Left lobe of liver (tissue), 2 donors: ENCODE measurements at regions not wholly inside any gene's neighbourhood (a gene's known extent, or its start where the extent isn't known, plus 50 kb on each side); places are given as distances from the start of the nearest gene placed in this dataset.

Experiments
- ATAC-seq: fragments of 200-7000 bp; cut with Tn5 transposase; one replicate; pipeline ENCODE4 v1.9.1; 2020; ENCODE audit warnings: mild to moderate bottlenecking, moderate library complexity
- DNase-seq: peaks from one replicate; pipeline ENCODE4 v3.0.0-alpha.2; 2020; ENCODE audit warnings: low spot score
- donor health status: DM: no; HTN: no; CAD: no; lungs with moderate emphysema.
- donor health status: DM: no; HTN: yes; CAD: no.

DNA sequence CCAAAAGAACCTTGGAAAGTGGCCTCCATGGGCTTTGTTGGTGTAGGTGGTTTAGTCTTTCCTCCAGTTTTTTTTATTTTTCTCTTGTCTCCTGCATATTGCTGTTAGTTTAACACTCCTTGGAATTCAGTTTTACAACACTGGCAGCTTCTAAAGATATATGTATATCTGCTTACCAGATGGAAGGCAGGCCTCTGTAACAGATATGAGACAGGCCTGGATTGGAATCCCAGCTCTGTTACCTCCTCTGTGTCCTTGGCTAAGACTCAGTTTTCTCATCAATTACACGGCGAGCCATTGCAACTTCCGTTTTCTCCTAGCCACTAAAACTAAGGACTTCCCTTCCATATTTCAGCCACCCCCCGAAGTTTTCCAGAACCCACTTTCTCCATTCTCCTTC, 133.4 kb upstream of the SMAD1 start:
- no peak for ATAC-seq
- no peak for DNase-seq

- ATAC-seq, result no peak
Observed at GRCh38 chr4:145347684-145348083, 134.0 kb upstream of the SMAD1 start.

GRCh38 chr4:145346081-145346480, 135.6 kb upstream of the SMAD1 start:
- DNase-seq (no peak), ATAC-seq (no peak)

More at GRCh38 chr4:145347684-145348083, 134.0 kb upstream of the SMAD1 start:
- no peak for DNase-seq

DNA sequence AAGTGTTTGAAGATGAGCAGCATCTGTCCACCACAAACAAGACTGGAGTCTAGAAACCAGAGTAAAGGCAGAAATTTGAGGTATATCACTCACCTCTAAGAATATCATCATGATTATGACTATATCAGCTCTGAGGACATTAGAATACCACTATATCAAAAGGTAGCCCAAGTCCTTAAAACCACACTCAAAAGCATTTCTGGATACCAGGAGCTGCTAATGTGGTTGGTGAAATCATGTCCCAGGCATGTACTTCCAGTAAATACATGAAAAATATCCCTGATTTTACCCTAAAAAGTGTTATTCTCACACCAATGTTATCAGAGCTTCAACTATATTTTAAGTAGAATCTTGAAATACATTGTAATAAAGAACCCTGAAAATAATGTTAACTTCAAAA, 136.3 kb upstream of the SMAD1 start:
- no peak for DNase-seq
- ATAC-seq, result no peak

- no peak for ATAC-seq
- no peak for DNase-seq
Observed at GRCh38 chr4:145341381-145341780, 140.3 kb upstream of the SMAD1 start.

- no peak for DNase-seq
- ATAC-seq, result peak; percentile 80
Observed at GRCh38 chr4:145340071-145340675, 141.5 kb upstream of the SMAD1 start.

DNA sequence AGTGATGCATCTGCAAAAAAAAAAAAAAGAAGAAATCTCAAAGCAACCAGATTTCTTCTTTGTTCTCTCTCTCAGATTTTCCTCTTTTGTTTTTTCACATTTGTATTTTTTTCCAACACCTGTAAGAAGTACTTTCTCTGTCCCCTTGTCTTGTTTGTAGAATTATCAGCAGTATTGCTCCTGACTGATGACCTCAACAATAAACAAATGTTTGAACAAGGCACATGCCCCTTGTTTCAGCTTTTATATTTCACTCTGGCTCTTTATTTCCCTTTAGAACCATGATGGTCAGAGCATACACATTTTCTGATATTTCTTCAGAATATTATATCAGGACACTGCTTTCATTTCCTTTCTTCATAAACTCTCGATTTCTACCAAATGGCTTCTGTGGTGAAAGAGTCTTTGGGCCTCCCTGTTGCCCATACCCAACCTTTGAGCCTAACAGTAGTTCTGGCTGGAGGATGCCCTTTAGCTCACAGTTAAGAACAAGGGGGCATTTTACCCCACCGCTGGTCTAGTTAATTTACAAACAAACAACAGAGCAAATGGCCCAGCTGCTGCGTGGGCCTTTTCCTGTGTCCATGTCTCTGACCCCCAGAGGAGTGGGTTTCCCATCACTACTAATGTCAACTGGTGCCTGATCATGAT, 142.5 kb upstream of the SMAD1 start:
- ATAC-seq (peak; percentile 66), DNase-seq (no peak)

DNA sequence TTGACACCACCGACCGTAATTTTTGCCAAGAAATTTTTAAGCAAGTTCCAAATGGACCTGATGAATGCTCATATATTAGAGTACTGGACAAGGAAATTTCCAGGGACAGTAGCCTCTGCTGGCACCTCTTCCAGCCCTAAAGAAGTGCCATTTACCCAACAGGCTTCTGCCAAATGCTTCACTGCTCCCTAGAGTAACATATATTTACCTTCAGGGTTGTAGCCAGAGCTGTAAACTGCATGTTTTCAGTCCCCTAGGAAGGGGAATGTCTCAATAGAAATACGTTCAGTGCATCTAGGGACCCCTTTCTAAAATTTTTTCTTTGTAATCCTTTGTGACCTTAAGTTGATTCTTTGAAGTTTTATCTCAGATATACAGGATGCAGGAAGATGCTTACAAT, 143.1 kb upstream of the SMAD1 start:
- no peak for DNase-seq

GRCh38 chr4:145337391-145337790, 144.3 kb upstream of the SMAD1 start:
- ATAC-seq, result no peak
- no peak for DNase-seq

More for the DNA sequence above, 143.1 kb upstream of the SMAD1 start:
- no peak for ATAC-seq

DNA sequence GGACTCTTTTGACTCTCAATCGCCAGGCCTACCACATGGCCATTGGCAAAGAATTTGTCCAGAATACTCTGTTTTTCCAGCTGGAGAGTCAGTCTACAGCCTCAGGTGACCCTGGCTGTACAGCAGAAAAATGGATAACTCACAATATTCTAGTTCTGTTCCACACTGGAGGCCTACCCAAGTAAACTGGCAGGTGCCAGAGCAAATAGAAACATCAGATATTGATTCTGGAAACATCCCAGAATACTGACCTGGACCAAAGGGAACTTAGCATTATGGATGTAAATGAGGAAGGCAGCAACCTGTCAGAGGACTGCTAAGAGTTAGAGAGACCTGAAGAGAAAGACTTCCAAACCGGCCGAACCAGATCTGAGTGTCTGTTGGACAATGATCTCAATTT, 147.9 kb upstream of the SMAD1 start:
- DNase-seq (peak; percentile 59), ATAC-seq (peak; percentile 97)

DNA sequence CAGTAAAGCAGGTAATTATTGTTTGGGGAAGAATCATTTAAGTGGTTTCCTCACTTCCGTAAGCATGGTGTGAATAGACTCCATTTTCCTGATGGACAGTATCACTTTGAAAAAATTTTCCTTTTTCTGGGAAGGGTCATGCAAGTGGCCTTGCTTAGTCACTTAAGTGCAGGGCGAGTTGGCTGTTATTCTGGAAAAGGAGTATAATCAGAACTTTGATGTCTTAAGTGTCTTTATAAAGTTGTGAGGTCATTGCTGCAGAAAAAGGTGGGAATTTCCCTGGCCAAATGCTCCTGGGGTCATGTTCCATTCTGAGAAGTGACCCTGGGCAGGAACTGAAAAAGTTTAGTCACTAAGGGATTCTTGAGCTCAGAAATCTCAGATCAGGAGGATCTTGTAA, 146.1 kb upstream of the OTUD4 start:
- DNase-seq, result no peak

DNA sequence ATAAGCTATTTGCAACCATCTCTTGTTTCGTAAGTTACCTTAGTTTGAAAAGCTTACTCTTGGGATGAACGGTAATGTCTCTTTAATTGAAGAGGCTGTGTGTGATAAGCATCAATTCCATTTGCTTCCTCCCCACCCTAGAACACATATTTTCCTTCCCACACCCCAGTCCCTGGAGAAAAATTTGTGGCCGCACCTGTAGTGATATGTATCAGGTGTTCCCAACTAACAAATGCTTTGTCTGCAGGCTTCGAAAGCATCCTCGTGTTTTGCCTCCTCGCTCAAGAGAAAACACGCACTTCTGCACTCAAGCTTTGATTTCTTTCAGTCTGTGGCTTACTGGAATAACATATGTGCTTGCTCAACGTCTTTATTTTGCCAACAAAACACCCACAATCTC, 143.8 kb upstream of the OTUD4 start:
- DNase-seq (no peak), ATAC-seq (no peak)

More for the DNA sequence above, 146.1 kb upstream of the OTUD4 start:
- ATAC-seq, result no peak

- ATAC-seq (no peak), DNase-seq (no peak)
Observed at GRCh38 chr4:145320294-145320693, 139.9 kb upstream of the OTUD4 start.

- no peak for DNase-seq
- no peak for ATAC-seq
Observed at GRCh38 chr4:145319751-145320150, 139.4 kb upstream of the OTUD4 start.

DNA sequence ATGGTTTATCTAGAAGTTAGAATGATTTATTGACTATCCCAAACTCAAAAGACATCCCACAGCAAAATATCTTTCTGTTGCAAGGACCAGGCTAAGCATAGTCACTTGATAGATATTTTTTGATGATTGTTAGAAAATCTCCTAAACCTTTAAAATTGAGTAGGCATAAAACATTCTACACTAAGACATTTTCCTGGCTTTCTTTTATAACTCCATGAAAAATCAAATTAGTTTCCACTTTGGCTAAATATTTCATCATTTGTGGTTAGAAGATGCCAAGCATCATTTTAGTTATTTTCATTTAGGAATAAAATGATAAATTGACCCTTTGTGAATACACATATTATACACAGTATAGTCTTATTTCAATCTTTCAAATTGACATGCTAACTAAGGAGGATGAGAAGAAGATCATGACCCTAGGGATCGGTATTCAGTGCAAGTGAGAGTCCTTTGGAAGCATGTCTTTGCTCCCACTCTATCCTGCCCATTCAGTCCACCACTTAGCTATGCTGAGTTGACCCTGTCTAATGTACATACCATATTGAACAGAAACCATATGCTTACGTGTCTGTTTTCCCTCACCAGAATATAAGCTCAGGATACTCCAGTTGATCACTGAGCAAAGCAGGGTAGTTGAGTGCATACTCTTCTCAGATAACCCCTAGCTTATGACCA, 136.6 kb upstream of the OTUD4 start:
- DNase-seq (no peak), ATAC-seq (no peak)

GRCh38 chr4:145315811-145316225, 135.4 kb upstream of the OTUD4 start:
- DNase-seq (no peak), ATAC-seq (no peak)

DNA sequence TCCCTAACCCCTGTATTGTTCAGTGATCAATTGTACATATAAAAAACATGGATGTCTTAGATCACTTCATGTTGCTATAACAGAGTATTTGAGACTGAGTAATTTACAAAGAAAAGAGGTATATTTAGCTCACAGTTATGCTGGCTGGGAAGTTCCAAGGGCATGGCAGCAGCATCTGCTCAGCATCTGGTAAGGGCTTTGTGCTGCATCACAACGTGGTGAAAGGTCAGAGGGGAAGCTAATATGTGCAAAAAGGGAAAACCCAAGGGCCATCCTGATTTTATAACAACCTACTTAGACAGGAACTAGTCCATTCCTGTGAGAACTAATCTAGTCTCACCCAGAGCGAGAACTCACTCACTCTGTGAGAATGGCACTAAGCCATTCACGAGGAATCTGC, 128.2 kb upstream of the OTUD4 start:
- DNase-seq (no peak), ATAC-seq (no peak)

DNA sequence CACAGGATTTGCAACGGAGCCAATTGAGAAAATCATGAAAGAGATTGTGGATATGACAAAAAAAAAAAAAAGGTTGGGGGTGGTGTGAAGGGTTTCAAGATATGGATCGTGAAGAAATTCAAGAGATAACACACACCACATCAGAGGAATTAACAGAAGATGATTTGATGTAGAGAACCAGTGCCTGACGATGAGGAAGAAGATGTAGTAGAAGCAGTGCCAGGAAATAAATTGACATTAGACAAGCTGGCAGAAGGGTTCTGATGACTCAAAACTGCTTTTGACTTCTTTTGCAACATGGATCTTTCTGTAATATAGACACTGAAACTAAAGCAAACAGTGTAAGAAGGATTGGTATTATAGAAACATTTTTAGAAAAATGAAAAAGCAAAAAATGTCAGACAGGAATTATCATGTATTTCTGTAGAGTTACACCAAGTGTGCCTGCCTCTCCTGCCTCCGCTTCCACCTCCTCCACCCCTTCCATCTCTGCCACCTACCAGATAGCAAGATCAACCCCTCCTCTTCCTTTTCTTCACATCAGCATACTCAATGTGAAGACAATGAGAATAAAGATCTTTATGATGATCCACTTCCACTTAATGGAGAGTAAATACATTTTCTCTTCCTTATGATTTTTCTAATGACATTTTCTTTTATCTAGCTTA, 127.5 kb upstream of the OTUD4 start:
- DNase-seq (no peak), ATAC-seq (no peak)

DNA sequence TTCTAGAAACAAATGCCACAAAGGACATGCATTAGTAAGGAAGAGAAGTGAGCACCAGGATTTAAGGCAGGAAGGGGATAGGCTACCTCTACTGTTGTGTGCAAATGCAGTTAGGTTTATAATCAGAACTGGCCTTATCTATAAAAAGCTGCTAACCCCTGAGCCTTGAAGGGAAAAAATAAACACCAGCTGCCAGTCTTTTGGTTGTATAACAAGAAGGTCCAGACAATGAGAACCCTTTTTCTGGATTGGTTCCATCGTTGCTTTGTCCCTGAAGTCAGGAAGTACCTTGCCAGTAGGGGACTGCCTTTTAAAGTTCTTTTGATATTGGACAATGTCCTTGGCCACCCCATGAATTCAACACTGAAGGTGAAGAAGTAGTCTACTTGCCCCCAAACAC, 126.7 kb upstream of the OTUD4 start:
- no peak for DNase-seq
- no peak for ATAC-seq

- DNase-seq (no peak), ATAC-seq (no peak)
Observed at GRCh38 chr4:145302725-145303124, 122.3 kb upstream of the OTUD4 start.

DNA sequence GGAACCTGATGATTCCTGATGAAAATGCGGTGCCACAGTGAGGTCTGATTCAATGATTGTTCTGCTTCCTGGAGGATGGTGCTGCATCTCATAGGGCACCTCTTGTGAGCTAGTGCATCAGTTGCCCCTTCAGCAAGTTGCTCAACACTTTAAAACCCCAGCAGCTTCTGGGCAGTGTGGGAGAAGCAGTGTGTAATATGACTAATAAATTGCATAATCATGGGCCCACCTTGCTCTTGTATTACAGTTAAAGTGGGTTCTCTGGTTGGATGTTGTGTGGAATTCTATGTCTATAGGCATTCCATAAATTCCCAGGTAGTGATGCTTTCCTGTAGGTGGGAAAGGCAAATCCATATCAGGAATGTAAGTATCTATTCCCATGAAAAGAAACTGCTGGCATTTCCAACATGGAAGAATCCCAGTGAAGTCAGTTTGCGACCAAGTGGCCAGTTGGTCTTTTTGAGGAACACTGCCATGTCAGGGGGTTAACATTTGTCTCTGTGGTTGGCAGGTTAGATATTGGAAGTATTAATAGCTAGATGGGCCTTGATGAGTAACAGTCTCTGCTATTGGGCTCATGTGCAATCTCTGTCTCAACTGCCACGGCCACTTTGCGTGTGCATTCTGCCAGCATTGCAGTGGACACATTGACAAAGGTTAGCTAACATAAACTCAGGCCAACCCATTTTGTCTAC, 121.1 kb upstream of the OTUD4 start:
- DNase-seq, result no peak
- ATAC-seq, result no peak
